ENCODE measurements at regions not wholly inside any gene's neighbourhood (a gene's known extent, or its start where the extent isn't known, plus 50 kb on each side); places are given as distances from the start of the nearest gene placed in this dataset.

- Histone ChIP-seq H3K4me3 (ENCODE audit: low read length) (no peak overlapping the region), H3K9me2 (replicated peaks; ENCODE audit: insufficient read depth, low read length) (no peaks in the 10 kb centered on the region), H3K4me1 (ENCODE audit: low read length) (no peaks in the 10 kb centered on the region), H3K27me3 (replicated peaks; ENCODE audit: insufficient read depth, low read length) (peaks cover 85% of the 10 kb centered on the region), H2AFZ (ENCODE audit: low read length) (no peak overlapping the region), H3F3A (ENCODE audit: insufficient read depth, low read length) (no peaks in the 10 kb centered on the region), H3K36me3 (replicated peaks; ENCODE audit: insufficient read depth, low read length) (no peaks in the 10 kb centered on the region), H3K4me2 (ENCODE audit: low read depth, low read length) (no peak overlapping the region), H4K20me1 (ENCODE audit: insufficient read depth, low read length) (no peaks in the 10 kb centered on the region), H3K79me2 (ENCODE audit: low read length) (no peaks in the 10 kb centered on the region), H3K9me3 (replicated peaks; ENCODE audit: insufficient read depth, low read length) (no peaks in the 10 kb centered on the region), H3K9ac (ENCODE audit: low read length) (no peak overlapping the region), H3K27ac (ENCODE audit: low read length) (no peak overlapping the region)
- TF ChIP-seq CTCF (IDR thresholded peaks at IDR 0.05; ENCODE audit: low read length): no peak
- TF ChIP-seq EZH2 (optimal IDR thresholded peaks at IDR 0.05; ENCODE audit: low read depth, low read length): no peak
- no peak for TF ChIP-seq EZH2phosphoT487 (IDR thresholded peaks at IDR 0.05; ENCODE audit: low read length)
- no peak for DNase-seq
These were observed 79.7 kb downstream of the UNCX start for GRCh38 chr7:1312136-1313070.

GRCh38 chr7:1313613-1314012, 80.9 kb downstream of the UNCX start:
- Histone ChIP-seq H3K4me3 (ENCODE audit: low read length) (no peak overlapping the region), H3K9me3 (replicated peaks; ENCODE audit: insufficient read depth, low read length) (no peaks in the 10 kb centered on the region), H3K4me2 (ENCODE audit: low read depth, low read length) (no peak overlapping the region), H3K27ac (ENCODE audit: low read length) (no peak overlapping the region), H3K4me1 (ENCODE audit: low read length) (no peaks in the 10 kb centered on the region), H3K9ac (ENCODE audit: low read length) (no peak overlapping the region), H4K20me1 (ENCODE audit: insufficient read depth, low read length) (no peaks in the 10 kb centered on the region), H3F3A (ENCODE audit: insufficient read depth, low read length) (no peaks in the 10 kb centered on the region), H3K36me3 (replicated peaks; ENCODE audit: insufficient read depth, low read length) (no peaks in the 10 kb centered on the region), H3K79me2 (ENCODE audit: low read length) (no peaks in the 10 kb centered on the region), H2AFZ (ENCODE audit: low read length) (no peak overlapping the region), H3K27me3 (replicated peaks; ENCODE audit: insufficient read depth, low read length) (peaks cover 85% of the 10 kb centered on the region), H3K9me2 (replicated peaks; ENCODE audit: insufficient read depth, low read length) (no peaks in the 10 kb centered on the region)
- no peak for DNase-seq
- TF ChIP-seq EZH2phosphoT487 (IDR thresholded peaks at IDR 0.05; ENCODE audit: low read length): no peak
- TF ChIP-seq CTCF (IDR thresholded peaks at IDR 0.05; ENCODE audit: low read length): no peak
- TF ChIP-seq EZH2 (optimal IDR thresholded peaks at IDR 0.05; ENCODE audit: low read depth, low read length): no peak

- Histone ChIP-seq H3K79me2 (ENCODE audit: low read length) (no peaks in the 10 kb centered on the region), H3K4me1 (ENCODE audit: low read length) (no peaks in the 10 kb centered on the region), H3F3A (ENCODE audit: insufficient read depth, low read length) (no peaks in the 10 kb centered on the region), H3K27ac (ENCODE audit: low read length) (no peak overlapping the region), H3K9me2 (replicated peaks; ENCODE audit: insufficient read depth, low read length) (no peaks in the 10 kb centered on the region), H3K36me3 (replicated peaks; ENCODE audit: insufficient read depth, low read length) (no peaks in the 10 kb centered on the region), H2AFZ (ENCODE audit: low read length) (no peak overlapping the region), H3K9ac (ENCODE audit: low read length) (no peak overlapping the region), H3K4me2 (ENCODE audit: low read depth, low read length) (no peak overlapping the region), H3K4me3 (ENCODE audit: low read length) (no peak overlapping the region), H3K27me3 (replicated peaks; ENCODE audit: insufficient read depth, low read length) (peaks cover 81% of the 10 kb centered on the region), H4K20me1 (ENCODE audit: insufficient read depth, low read length) (no peaks in the 10 kb centered on the region), H3K9me3 (replicated peaks; ENCODE audit: insufficient read depth, low read length) (no peaks in the 10 kb centered on the region)
- no peak for DNase-seq
- TF ChIP-seq EZH2 (optimal IDR thresholded peaks at IDR 0.05; ENCODE audit: low read depth, low read length) (no peak), EZH2phosphoT487 (IDR thresholded peaks at IDR 0.05; ENCODE audit: low read length) (no peak), CTCF (IDR thresholded peaks at IDR 0.05; ENCODE audit: low read length) (no peak)
These were observed 81.6 kb downstream of the UNCX start for GRCh38 chr7:1314021-1314907.
